DND-41 (cell line): ENCODE measurements at regions not wholly inside any gene's neighbourhood (a gene's known extent, or its start where the extent isn't known, plus 50 kb on each side); places are given as distances from the start of the nearest gene placed in this dataset.

Source experiments
- ATAC-seq: fragments of 200-7000 bp; cut with Tn5 transposase; 3 replicates; pipeline ENCODE4 v1.9.1; 2021; ENCODE audit warnings: low read depth; ENCODE audit not compliant: insufficient read depth
- DNase-seq: peaks from one replicate; pipeline ENCODE4 v3.0.0-alpha.2; 2020
- H2AFZ ChIP-seq: 2 replicates; pipeline ENCODE4 v1.6.0; 2012; ENCODE audit warnings: low read depth, low read length
- H3K27ac ChIP-seq: 2 replicates; pipeline ENCODE4 v1.5.1; 2012; ENCODE audit warnings: low read length, inconsistent platforms
- H3K27me3 ChIP-seq: fragments of 200-600 bp; sonication (generic); 2 replicates; pipeline ENCODE4 v1.6.0; 2012; ENCODE audit warnings: low read length, mild to moderate bottlenecking, inconsistent platforms; ENCODE audit not compliant: insufficient read depth, poor library complexity
- H3K36me3 ChIP-seq: 2 replicates; pipeline ENCODE4 v1.5.1; 2012; ENCODE audit warnings: low read length, inconsistent platforms; ENCODE audit not compliant: insufficient read depth
- H3K4me1 ChIP-seq: 2 replicates; pipeline ENCODE4 v1.5.1; 2012; ENCODE audit warnings: mild to moderate bottlenecking, low read length; ENCODE audit not compliant: insufficient read depth
- H3K4me2 ChIP-seq: 2 replicates; pipeline ENCODE4 v1.6.0; 2012; ENCODE audit warnings: mild to moderate bottlenecking, moderate library complexity, low read length, inconsistent platforms; ENCODE audit not compliant: insufficient read depth
- H3K4me3 ChIP-seq, 2 experiments: fragments of 200-600 bp in 1 of 2; shearing (Covaris generic) in 1 of 2; 2 replicates each; pipeline ENCODE4 v1.5.1; 2012 to 2016; ENCODE audit warnings: inconsistent platforms in 2 of 2, low read length in 2 of 2, mild to moderate bottlenecking in 2 of 2, low read depth in 1 of 2, moderate library complexity in 1 of 2
- H3K79me2 ChIP-seq: 2 replicates; pipeline ENCODE4 v1.6.0; 2012; ENCODE audit warnings: low read length, inconsistent platforms; ENCODE audit not compliant: insufficient read depth
- H3K9ac ChIP-seq: 2 replicates; pipeline ENCODE4 v1.6.0; 2012; ENCODE audit warnings: low read depth, mild to moderate bottlenecking, inconsistent platforms, low read length, moderate library complexity
- H3K9me3 ChIP-seq: 2 replicates; pipeline ENCODE4 v1.5.1; 2012; ENCODE audit warnings: low read length, moderate library complexity, mild to moderate bottlenecking, inconsistent platforms; ENCODE audit not compliant: insufficient read depth, severe bottlenecking
- H4K20me1 ChIP-seq: 2 replicates; pipeline ENCODE4 v1.6.0; 2012; ENCODE audit warnings: low read length; ENCODE audit not compliant: insufficient read depth
- CTCF ChIP-seq: IDR thresholded peaks from 2 replicates; pipeline ENCODE4 v1.5.1; 2012; ENCODE audit warnings: borderline replicate concordance, low read length, moderate library complexity, mild to moderate bottlenecking; ENCODE audit not compliant: poor library complexity, severe bottlenecking; ENCODE audit errors: extremely low read depth
- EZH2 ChIP-seq: IDR thresholded peaks from 3 replicates; pipeline ENCODE4 v1.6.1; 2012; ENCODE audit warnings: borderline replicate concordance, low read depth, mild to moderate bottlenecking, moderate library complexity, low read length, inconsistent platforms; ENCODE audit not compliant: severe bottlenecking

- TF ChIP-seq CTCF (no peak), EZH2 (no peak)
- H3K4me2 ChIP-seq: no peak overlapping the region
- H3K36me3 ChIP-seq: no peaks in the 10 kb centered on the region
- no peaks in the 10 kb centered on the region for H3K27me3 ChIP-seq
- H3K4me1 ChIP-seq: no peaks in the 10 kb centered on the region
- no peak overlapping the region for H3K9ac ChIP-seq
- H4K20me1 ChIP-seq: no peaks in the 10 kb centered on the region
- no peak overlapping the region for H2AFZ ChIP-seq
- no peak for ATAC-seq
- H3K9me3 ChIP-seq: no peaks in the 10 kb centered on the region
- H3K4me3 ChIP-seq: no peak overlapping the region
- no peak overlapping the region for H3K27ac ChIP-seq
- H3K79me2 ChIP-seq: no peaks in the 10 kb centered on the region
- DNase-seq: no peak
Observed at GRCh38 chr10:29005988-29006387, 282.9 kb upstream of the LYZL1 start.

GRCh38 chr10:29007370-29007747 is 281.5 kb upstream of the LYZL1 start:
- no peaks in the 10 kb centered on the region for H4K20me1 ChIP-seq
- H3K9me3 ChIP-seq: no peaks in the 10 kb centered on the region
- no peaks in the 10 kb centered on the region for H3K36me3 ChIP-seq
- H3K4me2 ChIP-seq: no peak overlapping the region
- H3K79me2 ChIP-seq: no peaks in the 10 kb centered on the region
- H3K9ac ChIP-seq: no peak overlapping the region
- no peak overlapping the region for H2AFZ ChIP-seq
- no peak overlapping the region for H3K4me3 ChIP-seq
- H3K27ac ChIP-seq: no peak overlapping the region
- no peaks in the 10 kb centered on the region for H3K4me1 ChIP-seq
- no peak for TF ChIP-seq EZH2
- no peak for TF ChIP-seq CTCF
- no peaks in the 10 kb centered on the region for H3K27me3 ChIP-seq
- ATAC-seq (no peak), DNase-seq (no peak)

- H3K4me1 ChIP-seq: no peaks in the 10 kb centered on the region
- no peak overlapping the region for H2AFZ ChIP-seq
- no peak for ATAC-seq
- no peaks in the 10 kb centered on the region for H3K79me2 ChIP-seq
- H3K27ac ChIP-seq: no peak overlapping the region
- H3K9me3 ChIP-seq: no peaks in the 10 kb centered on the region
- H4K20me1 ChIP-seq: no peaks in the 10 kb centered on the region
- H3K36me3 ChIP-seq: no peaks in the 10 kb centered on the region
- no peak for DNase-seq
- TF ChIP-seq EZH2 (no peak), CTCF (no peak)
- H3K27me3 ChIP-seq: no peaks in the 10 kb centered on the region
- H3K4me2 ChIP-seq: no peak overlapping the region
- H3K4me3 ChIP-seq: no peak overlapping the region
- H3K9ac ChIP-seq: no peak overlapping the region
Observed at GRCh38 chr10:29007748-29008610, 280.9 kb upstream of the LYZL1 start.
